Spleen (tissue), 11 donors: ENCODE measurements at regions not wholly inside any gene's neighbourhood (a gene's known extent, or its start where the extent isn't known, plus 50 kb on each side); places are given as distances from the start of the nearest gene placed in this dataset.

Source experiments
- DNase-seq: peaks from one replicate; pipeline ENCODE4 v3.0.0-alpha.2; 2020
- H3K27ac ChIP-seq, 8 donors: fragments of 200-600 bp; sonication (generic) in 7 of 8; 1 replicate in 4 of 8; 2 replicates in 4 of 8; pipeline versions ENCODE4 v1.5.0 to v1.8.0; 2016 to 2021; ENCODE audit warnings: inconsistent platforms in 4 of 8, mild to moderate bottlenecking in 4 of 8, moderate library complexity in 1 of 8
- H3K27me3 ChIP-seq, 7 donors: fragments of 200-600 bp; sonication (generic) in 6 of 7; replicated peaks in 1 of 7; 1 replicate in 4 of 7; 2 replicates in 3 of 7; pipeline versions ENCODE4 v1.5.0 to v1.8.0; 2016 to 2021; ENCODE audit warnings: inconsistent platforms in 3 of 7, mild to moderate bottlenecking in 1 of 7
- H3K36me3 ChIP-seq, 6 donors: fragments of 200-600 bp; sonication (generic) in 5 of 6; 1 replicate in 4 of 6; 2 replicates in 2 of 6; pipeline versions ENCODE4 v1.5.0 to v1.8.0; 2016 to 2021; ENCODE audit warnings: inconsistent platforms in 2 of 6
- H3K4me1 ChIP-seq, 6 donors: fragments of 200-600 bp; sonication (generic) in 5 of 6; 1 replicate in 3 of 6; 2 replicates in 3 of 6; pipeline versions ENCODE4 v1.5.0 to v1.8.0; 2016 to 2021; ENCODE audit warnings: inconsistent platforms in 3 of 6
- H3K4me3 ChIP-seq, 8 donors: fragments of 200-600 bp; sonication (generic) in 7 of 8; 1 replicate in 4 of 8; 2 replicates in 4 of 8; pipeline versions ENCODE4 v1.5.0 to v1.8.0; 2016 to 2021; ENCODE audit warnings: inconsistent platforms in 4 of 8, mild to moderate bottlenecking in 4 of 8, moderate library complexity in 2 of 8
- H3K9me3 ChIP-seq, 8 donors: fragments of 200-600 bp; sonication (generic) in 7 of 8; 1 replicate in 4 of 8; 2 replicates in 4 of 8; pipeline versions ENCODE4 v1.5.0 to v1.8.0; 2016 to 2021; ENCODE audit warnings: inconsistent platforms in 4 of 8
- CTCF ChIP-seq, 11 experiments: fragments of 200-600 bp in 7 of 11; fragments of 450-650 bp in 4 of 11; sonication (generic) in 4 of 11; IDR thresholded peaks in 8 of 11; conservative IDR thresholded peaks in 3 of 11; 1 replicate in 7 of 11; 2 replicates in 4 of 11; pipeline versions ENCODE4 v1.4.0 to v1.8.0; 2016 to 2021; ENCODE audit warnings: antibody characterized with exemption in 11 of 11, inconsistent platforms in 4 of 11, mild to moderate bottlenecking in 1 of 11
- POLR2A ChIP-seq, 3 donors: fragments of 450-650 bp; IDR thresholded peaks; one replicate each; pipeline ENCODE4 v1.5.1; 2017; ENCODE audit warnings: antibody characterized with exemption in 3 of 3, mild to moderate bottlenecking in 1 of 3
- POLR2AphosphoS5 ChIP-seq, 3 donors: sonication (generic); formaldehyde crosslinking; IDR thresholded peaks; one replicate each; pipeline ENCODE4 v1.5.1; 2017; ENCODE audit warnings: antibody characterized with exemption in 3 of 3
- WGBS, 5 donors: extraction: QIAGEN DNeasy Blood & Tissue Kit in 3 of 5; methylation state at CpG; one replicate each; pipeline versions ENCODE4 v1.1.5 to v1.1.7; 2013 to 2018; 5-methylcytosine and 5-hydroxymethylcytosine counted together
- intact Hi-C: fragments of 100-400 bp; cut with DNase I; formaldehyde crosslinking; loops from one replicate; pipeline ENCODE4 v1.15.0; 2023; ENCODE audit warnings: low total_unique reads
- donor health status: healthy with polysubstance abuse.
- donor health status: DM: no; HTN: no; CAD: no; lungs with moderate emphysema.
- donor health status: DM: no; HTN: no; CAD: no.
- donor health status: Bipolar disorder and iron deficiency.
- donor health status: healthy.
- donor health status: DM: no; HTN: no; CAD: no.
- donor health status: DM: yes; HTN: yes; CAD: no.

- no peak for DNase-seq
- Histone ChIP-seq H3K4me1 (no peaks in the 10 kb centered on the region), H3K27me3 (no peaks in the 10 kb centered on the region), H3K36me3 (no peaks in the 10 kb centered on the region), H3K27ac (no peak overlapping the region), H3K4me3 (no peak overlapping the region), H3K9me3 (no peaks in the 10 kb centered on the region)
- no peak for TF ChIP-seq CTCF (IDR thresholded peaks at IDR 0.05 in 8 of 11, conservative IDR thresholded peaks at IDR 0.05 in 3 of 11)
- no peak for TF ChIP-seq POLR2A (IDR thresholded peaks at IDR 0.05)
- TF ChIP-seq POLR2AphosphoS5 (IDR thresholded peaks at IDR 0.05): no peak
- intact Hi-C loops: no loop called here
- WGBS, 5 donors: 0 to 88% (median 33%) methylated on average over 1 of the region's 1 CpG
Measured at GRCh38 chr2:14533131-14533757, 99.3 kb upstream of the LRATD1 start.

- no peaks in the 10 kb centered on the region for H3K27me3 ChIP-seq
- DNase-seq: no peak
- TF ChIP-seq CTCF (IDR thresholded peaks at IDR 0.05 in 8 of 11, conservative IDR thresholded peaks at IDR 0.05 in 3 of 11) (no peak), POLR2A (IDR thresholded peaks at IDR 0.05) (no peak), POLR2AphosphoS5 (IDR thresholded peaks at IDR 0.05) (no peak)
- intact Hi-C loops: no loop called here
- H3K36me3 ChIP-seq: no peaks in the 10 kb centered on the region
- H3K4me1 ChIP-seq: no peaks in the 10 kb centered on the region
- H3K9me3 ChIP-seq: no peaks in the 10 kb centered on the region
- H3K27ac ChIP-seq: no peak overlapping the region
- 45 to 77% (median 49%) methylated on average over 2 to 4 of the region's 4 CpGs for WGBS, 5 donors
- H3K4me3 ChIP-seq: no peak overlapping the region
Measured at GRCh38 chr2:14535156-14535555, 97.4 kb upstream of the LRATD1 start.

GRCh38 chr2:14536976-14537375 is 95.5 kb upstream of the LRATD1 start:
- H3K36me3 ChIP-seq: no peaks in the 10 kb centered on the region
- H3K27ac ChIP-seq: no peak overlapping the region
- TF ChIP-seq CTCF (IDR thresholded peaks at IDR 0.05 in 8 of 11, conservative IDR thresholded peaks at IDR 0.05 in 3 of 11): no peak
- TF ChIP-seq POLR2AphosphoS5 (IDR thresholded peaks at IDR 0.05): no peak
- TF ChIP-seq POLR2A (IDR thresholded peaks at IDR 0.05): no peak
- H3K27me3 ChIP-seq: no peaks in the 10 kb centered on the region
- no peaks in the 10 kb centered on the region for H3K4me1 ChIP-seq
- intact Hi-C loops: no loop called here
- DNase-seq: no peak
- peaks cover 0 to 3% (median 0%) of the 10 kb centered on the region in 8 donors for H3K9me3 ChIP-seq
- 76 to 93% (median 81%) methylated on average over 4 of the region's 4 CpGs for WGBS, 5 donors
- no peak overlapping the region for H3K4me3 ChIP-seq

- no peak for DNase-seq
- Histone ChIP-seq H3K36me3 (no peaks in the 10 kb centered on the region), H3K9me3 (peaks cover 0 to 7% (median 0%) of the 10 kb centered on the region in 8 donors), H3K4me1 (no peaks in the 10 kb centered on the region), H3K27me3 (no peaks in the 10 kb centered on the region), H3K27ac (no peak overlapping the region), H3K4me3 (no peak overlapping the region)
- intact Hi-C loops: no loop called here
- TF ChIP-seq POLR2AphosphoS5 (IDR thresholded peaks at IDR 0.05) (no peak), POLR2A (IDR thresholded peaks at IDR 0.05) (no peak), CTCF (IDR thresholded peaks at IDR 0.05 in 8 of 11, conservative IDR thresholded peaks at IDR 0.05 in 3 of 11) (no peak)
- 77 to 95% (median 86%) methylated on average over 1 of the region's 1 CpG for WGBS, 5 donors
Measured at GRCh38 chr2:14540015-14540414, 92.5 kb upstream of the LRATD1 start.
